Smooth muscle cell (in vitro differentiated cells): ENCODE measurements at regions not wholly inside any gene's neighbourhood (a gene's known extent, or its start where the extent isn't known, plus 50 kb on each side); places are given as distances from the start of the nearest gene placed in this dataset.

Source experiments
- DNase-seq: peaks from one replicate; lab custom pipeline; 2025; ENCODE audit not compliant: unreplicated experiment; lab: John Stamatoyannopoulos, UW
- H2AFZ ChIP-seq: fragments of 200-600 bp; sonication (generic); 2 replicates; pipeline ENCODE4 v1.6.0; 2016; ENCODE audit warnings: antibody characterized with exemption, low read depth, mild to moderate bottlenecking
- H3F3A ChIP-seq: fragments of 200-600 bp; sonication (generic); 2 replicates; pipeline ENCODE4 v1.6.0; 2017; ENCODE audit warnings: antibody characterized with exemption, low read depth
- H3K27ac ChIP-seq: fragments of 200-600 bp; sonication (generic); 2 replicates; pipeline ENCODE4 v1.5.1; 2016; ENCODE audit warnings: low read depth, mild to moderate bottlenecking
- H3K27me3 ChIP-seq: fragments of 200-600 bp; sonication (generic); 2 replicates; pipeline ENCODE4 v1.6.1; 2016; ENCODE audit warnings: low read depth, mild to moderate bottlenecking
- H3K36me3 ChIP-seq: fragments of 200-600 bp; sonication (generic); 2 replicates; pipeline ENCODE4 v1.5.1; 2016; ENCODE audit warnings: low read depth
- H3K4me1 ChIP-seq: fragments of 200-600 bp; sonication (generic); 2 replicates; pipeline ENCODE4 v1.5.1; 2016; ENCODE audit warnings: low read depth
- H3K4me2 ChIP-seq: fragments of 200-600 bp; sonication (generic); 2 replicates; pipeline ENCODE4 v1.6.0; 2016; ENCODE audit warnings: mild to moderate bottlenecking
- H3K4me3 ChIP-seq: fragments of 200-600 bp; sonication (generic); 2 replicates; pipeline ENCODE4 v1.5.1; 2016; ENCODE audit warnings: mild to moderate bottlenecking
- H3K79me2 ChIP-seq: fragments of 200-600 bp; sonication (generic); 2 replicates; pipeline ENCODE4 v1.6.0; 2016; ENCODE audit warnings: low read depth, mild to moderate bottlenecking
- H3K9ac ChIP-seq: fragments of 200-600 bp; sonication (generic); 2 replicates; pipeline ENCODE4 v1.6.0; 2016; ENCODE audit warnings: low read depth
- H3K9me3 ChIP-seq: fragments of 200-600 bp; sonication (generic); replicated peaks from 2 replicates; pipeline ENCODE4 v1.5.1; 2016; ENCODE audit warnings: low read depth
- H4K20me1 ChIP-seq: fragments of 200-600 bp; sonication (generic); 2 replicates; pipeline ENCODE4 v1.6.0; 2016; ENCODE audit warnings: low read depth
- CTCF ChIP-seq: fragments of 200-600 bp; sonication (generic); IDR thresholded peaks from 2 replicates; pipeline ENCODE4 v1.5.1; 2017; ENCODE audit warnings: borderline replicate concordance, mild to moderate bottlenecking, antibody characterized with exemption; ENCODE audit not compliant: insufficient read depth, poor library complexity, severe bottlenecking
- WGBS: methylation state at CpG from one replicate; pipeline ENCODE4 v1.1.7; 2016; ENCODE audit warnings: low lambda C conversion rate; 5-methylcytosine and 5-hydroxymethylcytosine counted together

GRCh38 chr3:196141052-196141865 is 59.4 kb upstream of the TFRC start:
- no peak for TF ChIP-seq CTCF
- Histone ChIP-seq H3K4me3 (no peak overlapping the region), H3K4me1 (no peaks in the 10 kb centered on the region), H3K27me3 (no peaks in the 10 kb centered on the region), H3K4me2 (no peak overlapping the region), H4K20me1 (no peaks in the 10 kb centered on the region), H3K9me3 (no peaks in the 10 kb centered on the region), H2AFZ (no peak overlapping the region), H3K79me2 (no peaks in the 10 kb centered on the region), H3K36me3 (no peaks in the 10 kb centered on the region), H3K9ac (no peak overlapping the region), H3F3A (peaks cover 11% of the 10 kb centered on the region), H3K27ac (no peak overlapping the region)
- WGBS: 78% methylated on average over 15 of the region's 15 CpGs
- DNase-seq: no peak

- no peaks in the 10 kb centered on the region for H3K36me3 ChIP-seq
- DNase-seq: no peak
- H3K4me2 ChIP-seq: no peak overlapping the region
- H2AFZ ChIP-seq: no peak overlapping the region
- peak overlapping the region; percentile 13 for H3K27ac ChIP-seq
- H3K4me1 ChIP-seq: no peaks in the 10 kb centered on the region
- no peaks in the 10 kb centered on the region for H3K79me2 ChIP-seq
- H4K20me1 ChIP-seq: no peaks in the 10 kb centered on the region
- peaks cover 11% of the 10 kb centered on the region for H3F3A ChIP-seq
- H3K9ac ChIP-seq: no peak overlapping the region
- TF ChIP-seq CTCF: no peak
- no peaks in the 10 kb centered on the region for H3K27me3 ChIP-seq
- WGBS: 39% methylated on average over 11 of the region's 12 CpGs
- no peaks in the 10 kb centered on the region for H3K9me3 ChIP-seq
- H3K4me3 ChIP-seq: no peak overlapping the region
Observed at GRCh38 chr3:196140224-196140623, 58.3 kb upstream of the TFRC start.

GRCh38 chr3:196139281-196139680 is 57.4 kb upstream of the TFRC start:
- no peaks in the 10 kb centered on the region for H3K4me1 ChIP-seq
- TF ChIP-seq CTCF: no peak
- peak overlapping the region; percentile 55 for H2AFZ ChIP-seq
- H3K27me3 ChIP-seq: no peaks in the 10 kb centered on the region
- peaks cover 11% of the 10 kb centered on the region for H3F3A ChIP-seq
- no peak overlapping the region for H3K9ac ChIP-seq
- peak overlapping the region; percentile 50 for H3K4me2 ChIP-seq
- H3K79me2 ChIP-seq: no peaks in the 10 kb centered on the region
- DNase-seq: no peak
- peak overlapping the region; percentile 61 for H3K27ac ChIP-seq
- H3K36me3 ChIP-seq: no peaks in the 10 kb centered on the region
- H3K4me3 ChIP-seq: no peak overlapping the region
- 88% methylated on average over 7 of the region's 7 CpGs for WGBS
- no peaks in the 10 kb centered on the region for H3K9me3 ChIP-seq
- H4K20me1 ChIP-seq: no peaks in the 10 kb centered on the region
